ENCODE measurements at regions not wholly inside any gene's neighbourhood (a gene's known extent, or its start where the extent isn't known, plus 50 kb on each side); places are given as distances from the start of the nearest gene placed in this dataset.

DNA sequence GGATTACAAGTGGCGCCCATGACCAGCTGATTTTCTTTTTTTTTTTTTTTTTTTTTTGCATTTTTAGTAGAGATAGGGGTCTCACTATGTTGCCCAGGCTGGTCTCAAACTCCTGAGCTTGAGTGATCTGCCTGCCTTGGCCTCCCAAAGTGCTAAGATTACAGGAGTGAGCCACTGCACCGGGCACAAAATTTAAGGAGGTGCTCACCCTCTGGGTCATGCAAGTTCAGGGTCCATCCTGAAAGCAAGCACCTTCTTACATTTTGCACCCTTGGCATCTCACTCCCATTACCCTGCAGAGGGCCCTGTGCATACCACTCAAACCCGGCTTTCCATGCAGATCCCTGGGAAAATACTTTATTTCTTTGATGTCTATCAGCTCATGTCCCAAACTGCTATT lies 95.6 kb upstream of the ADRA1B start:
- TF ChIP-seq, protein P1, sequence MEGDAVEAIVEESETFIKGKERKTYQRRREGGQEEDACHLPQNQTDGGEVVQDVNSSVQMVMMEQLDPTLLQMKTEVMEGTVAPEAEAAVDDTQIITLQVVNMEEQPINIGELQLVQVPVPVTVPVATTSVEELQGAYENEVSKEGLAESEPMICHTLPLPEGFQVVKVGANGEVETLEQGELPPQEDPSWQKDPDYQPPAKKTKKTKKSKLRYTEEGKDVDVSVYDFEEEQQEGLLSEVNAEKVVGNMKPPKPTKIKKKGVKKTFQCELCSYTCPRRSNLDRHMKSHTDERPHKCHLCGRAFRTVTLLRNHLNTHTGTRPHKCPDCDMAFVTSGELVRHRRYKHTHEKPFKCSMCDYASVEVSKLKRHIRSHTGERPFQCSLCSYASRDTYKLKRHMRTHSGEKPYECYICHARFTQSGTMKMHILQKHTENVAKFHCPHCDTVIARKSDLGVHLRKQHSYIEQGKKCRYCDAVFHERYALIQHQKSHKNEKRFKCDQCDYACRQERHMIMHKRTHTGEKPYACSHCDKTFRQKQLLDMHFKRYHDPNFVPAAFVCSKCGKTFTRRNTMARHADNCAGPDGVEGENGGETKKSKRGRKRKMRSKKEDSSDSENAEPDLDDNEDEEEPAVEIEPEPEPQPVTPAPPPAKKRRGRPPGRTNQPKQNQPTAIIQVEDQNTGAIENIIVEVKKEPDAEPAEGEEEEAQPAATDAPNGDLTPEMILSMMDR (IDR thresholded peaks at IDR 0.05): no peak

DNA sequence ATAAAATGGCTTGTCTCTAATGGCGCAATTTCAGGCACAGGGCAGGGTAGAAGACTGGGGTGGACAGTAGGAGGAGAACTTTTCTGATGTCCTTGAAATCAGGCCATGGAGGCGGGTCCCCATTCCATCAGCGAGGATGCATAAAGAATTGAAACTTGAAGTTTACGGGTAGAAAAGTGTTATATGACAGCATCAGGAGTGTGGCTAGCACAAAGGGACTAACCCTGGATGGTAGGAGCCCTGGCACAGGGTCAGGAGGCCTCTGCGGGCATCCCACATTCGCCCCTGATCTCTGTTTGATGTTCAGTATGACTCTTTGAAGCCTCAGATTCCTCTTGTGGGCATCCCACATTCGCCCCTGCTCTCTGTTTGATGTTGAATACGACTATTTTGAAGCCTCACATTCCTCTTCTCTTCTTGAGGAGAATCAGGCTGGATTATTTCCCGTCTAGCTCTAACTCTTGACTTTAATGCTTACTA lies 94.8 kb upstream of the ADRA1B start:
- TF ChIP-seq, protein P1 (IDR thresholded peaks at IDR 0.05): no peak

DNA sequence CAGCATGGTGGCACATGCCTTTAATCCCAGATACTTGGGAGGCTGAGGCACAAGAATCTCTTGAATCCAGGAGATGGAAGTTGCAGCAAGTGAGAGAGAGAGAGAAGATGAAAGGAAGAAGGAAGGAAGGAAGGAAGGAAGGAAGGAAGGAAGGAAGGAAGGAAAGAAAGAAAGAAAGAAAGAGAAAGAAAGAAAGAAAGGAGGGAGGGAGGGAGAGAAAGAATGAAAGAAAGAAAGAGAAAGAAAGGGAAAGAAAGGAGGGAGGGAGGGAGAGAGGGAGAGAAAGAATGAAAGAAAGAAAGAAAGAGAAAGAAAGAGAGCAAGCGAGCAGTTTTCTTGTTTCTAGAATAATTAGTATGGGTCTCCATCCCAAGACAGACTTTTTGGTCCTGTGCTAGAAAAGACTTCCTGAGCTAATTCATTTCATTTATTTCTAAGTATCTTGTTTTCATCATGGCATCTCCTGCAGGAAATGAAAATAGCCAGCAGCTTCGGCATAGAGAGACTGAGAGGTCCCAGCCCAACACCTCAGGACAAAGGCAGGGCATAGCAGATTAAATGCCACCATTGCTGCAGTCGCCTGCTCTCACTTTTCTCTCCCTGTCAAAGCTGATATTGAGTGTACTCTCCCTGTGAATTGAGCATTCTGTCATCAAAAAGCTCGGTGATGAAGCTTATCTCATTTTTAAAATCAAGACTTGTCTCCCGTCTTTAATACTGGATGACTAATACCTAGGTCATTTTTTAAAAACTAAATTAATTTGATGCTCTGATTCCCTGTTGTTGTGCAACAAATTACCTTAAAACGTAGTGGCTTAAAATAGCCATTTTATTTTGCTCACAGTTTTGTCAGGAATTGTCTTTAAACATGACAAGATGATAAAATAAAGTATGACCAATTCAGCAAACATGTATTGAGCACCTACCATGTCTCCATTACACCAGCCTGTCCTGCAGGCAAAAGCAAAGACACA lies 91.8 kb upstream of the ADRA1B start:
- TF ChIP-seq, protein P1 (IDR thresholded peaks at IDR 0.05): no peak

DNA sequence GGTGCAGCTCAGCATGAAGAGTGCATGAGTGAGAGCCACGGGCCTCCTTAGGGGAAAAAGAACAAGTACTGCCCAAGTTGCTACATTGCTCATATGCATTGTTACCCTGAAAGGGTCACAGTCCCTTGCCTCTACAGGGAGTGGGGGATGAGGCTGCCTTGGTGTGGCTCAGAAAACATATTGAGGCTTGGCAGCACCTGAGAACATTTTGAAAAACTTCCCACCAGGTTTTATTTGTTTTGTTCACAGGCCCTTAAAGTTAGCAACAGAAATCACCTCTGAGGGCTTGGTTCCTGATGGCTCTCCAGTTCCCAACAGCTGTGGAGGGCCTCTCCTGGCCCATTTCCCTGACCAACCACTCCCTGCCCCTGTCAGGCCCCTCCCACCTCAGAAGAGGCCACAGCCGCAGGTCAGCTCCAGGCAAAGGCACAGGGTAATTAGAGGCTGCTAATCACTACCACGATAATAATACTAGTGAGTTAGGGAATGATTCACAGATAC lies 90.7 kb upstream of the ADRA1B start:
- TF ChIP-seq, protein P1 (IDR thresholded peaks at IDR 0.05): no peak

DNA sequence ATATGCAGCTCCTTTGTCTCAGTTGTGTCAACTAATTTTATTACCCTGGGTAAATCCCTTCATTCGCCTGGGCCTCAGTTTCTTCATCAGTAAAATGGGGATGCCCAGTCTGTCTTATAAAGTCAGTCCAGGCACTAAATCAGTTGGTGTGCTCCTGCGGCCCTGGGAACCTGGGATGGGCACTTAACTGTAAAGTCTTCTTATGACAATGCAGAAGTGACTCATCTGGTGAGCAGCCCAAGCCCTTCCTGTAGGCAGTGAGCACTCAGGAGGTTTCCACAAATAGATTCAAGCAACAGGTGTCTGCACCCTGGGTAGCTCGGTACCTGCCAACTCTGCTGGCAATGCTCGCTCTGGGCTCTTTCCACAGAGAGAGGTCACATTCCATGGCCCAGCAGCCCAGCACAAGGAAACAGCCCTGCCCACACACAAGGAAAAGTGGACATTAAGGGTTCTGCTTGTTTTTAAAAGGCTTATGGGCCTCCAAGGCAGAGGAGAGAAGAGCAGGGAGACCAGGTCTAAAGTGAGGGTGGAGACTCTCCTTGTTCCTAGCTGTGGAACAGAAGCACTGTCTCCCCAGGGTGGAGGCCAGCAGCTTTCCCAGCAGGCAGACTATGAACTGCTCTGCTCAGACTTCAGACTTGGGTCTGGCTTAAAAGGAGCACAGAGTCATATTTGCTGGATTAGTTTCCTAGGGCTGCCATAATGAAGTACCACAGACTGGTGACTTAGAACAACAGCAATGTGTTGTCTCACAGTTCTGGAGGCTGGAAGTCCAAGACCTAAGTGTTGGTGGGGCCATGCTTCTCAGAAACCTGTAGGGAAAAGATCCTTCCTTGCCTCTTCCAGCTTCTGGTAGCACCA lies 89.7 kb upstream of the ADRA1B start:
- TF ChIP-seq, protein P1 (IDR thresholded peaks at IDR 0.05): no peak

DNA sequence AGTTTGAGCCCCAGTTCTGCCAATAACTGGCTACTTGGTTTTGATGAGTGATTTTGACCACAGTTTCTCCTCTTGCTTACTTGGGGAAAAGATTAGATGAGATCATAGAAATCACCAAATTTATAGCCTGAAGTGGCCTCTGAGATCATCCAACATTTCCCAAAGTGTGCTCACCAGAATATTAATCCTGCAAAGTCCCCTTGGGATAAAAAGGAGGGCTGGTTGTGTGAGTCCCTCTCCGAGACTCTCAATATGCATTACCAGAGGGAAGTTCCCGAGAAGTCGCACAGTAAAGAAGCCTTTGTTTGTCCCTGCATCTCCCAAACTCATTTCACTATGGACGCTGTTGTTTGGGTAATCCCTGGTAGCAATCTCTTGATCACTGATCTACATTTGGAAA lies 88.4 kb upstream of the ADRA1B start:
- TF ChIP-seq, protein P1 (IDR thresholded peaks at IDR 0.05): no peak

DNA sequence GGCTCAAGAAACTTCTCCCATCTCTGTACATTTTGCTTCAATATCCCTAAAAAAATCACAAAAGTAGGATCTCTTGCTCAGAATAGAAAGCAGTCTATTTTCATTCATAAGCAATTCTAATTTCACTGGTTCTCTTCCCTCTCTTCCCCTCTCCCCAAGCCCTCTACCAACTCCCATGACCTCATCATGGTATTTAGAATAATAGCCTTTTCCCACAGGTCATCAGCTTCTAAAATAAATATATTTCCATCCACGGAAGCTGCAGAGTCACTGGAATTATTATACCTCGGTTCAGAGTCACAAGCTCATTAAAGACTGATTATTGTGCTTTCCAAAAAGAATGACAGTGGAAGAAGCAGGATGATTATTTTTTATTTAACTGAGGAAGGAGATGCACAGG lies 84.2 kb upstream of the ADRA1B start:
- TF ChIP-seq, protein P1 (IDR thresholded peaks at IDR 0.05): no peak

Measured in LNCAP (cell line).